ENCODE measurements at regions not wholly inside any gene's neighbourhood (a gene's known extent, or its start where the extent isn't known, plus 50 kb on each side); places are given as distances from the start of the nearest gene placed in this dataset.

DNA sequence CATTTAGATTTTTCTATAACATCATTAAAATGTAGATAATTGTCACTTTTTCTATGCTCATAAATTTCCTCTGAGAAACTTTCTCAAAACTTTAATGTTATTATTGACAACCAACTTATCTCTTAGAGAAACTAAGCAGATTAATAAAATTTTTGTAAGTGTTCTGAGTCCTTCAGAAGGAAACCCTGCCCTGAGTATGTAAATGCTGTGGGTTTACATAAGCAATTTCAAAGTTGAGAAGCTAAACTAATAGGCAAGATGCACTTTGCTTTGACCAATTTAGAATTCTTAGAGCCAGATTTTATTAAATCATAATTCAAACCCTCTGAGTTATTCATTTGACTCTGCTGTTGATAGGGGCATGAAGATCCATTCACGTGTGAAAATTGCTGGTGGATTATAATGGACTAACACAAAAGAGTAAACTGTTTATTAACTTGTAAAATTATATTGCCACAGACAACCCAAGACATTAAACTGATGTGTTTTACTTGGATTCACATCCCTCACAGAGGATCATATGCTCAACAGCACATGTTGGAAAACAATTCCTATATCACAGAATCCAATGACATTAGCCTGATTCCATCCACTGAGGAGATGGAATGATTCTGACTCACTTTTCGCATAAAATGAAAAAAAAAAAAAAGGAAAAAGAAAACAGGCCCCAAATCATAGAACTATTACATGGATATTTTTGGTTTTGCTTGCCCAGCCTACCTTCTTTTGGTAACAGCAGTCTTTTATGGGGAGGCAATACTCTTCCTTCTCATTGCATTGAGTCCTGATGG lies 453.7 kb upstream of the HTR2A start:
- POLR2A ChIA-PET = no interaction called here
- Histone ChIP-seq H3K36me3 (replicated peaks in 1 of 2; ENCODE audit: control insufficient read depth in 1 of 2, insufficient read depth in 2 of 2, low read length in 2 of 2) (no peaks in the 10 kb centered on the region), H3K9me3 (ENCODE audit: low read length) (peaks cover under 1% of the 10 kb centered on the region; the same call in 1 of the 2 replicates), H4K20me1 (ENCODE audit: insufficient read depth, low read length) (no peaks in the 10 kb centered on the region), H3K4me2 (ENCODE audit: low read depth, low read length) (no peak overlapping the region), H3K27me3 (ENCODE audit: control insufficient read depth in 1 of 2, insufficient read depth in 2 of 2, low read length in 2 of 2) (no peaks in the 10 kb centered on the region; a peak in 1 of 5 replicates), H2AFZ (ENCODE audit: low read length) (no peak overlapping the region), H3K9ac (ENCODE audit: insufficient read depth, low read depth, low read length) (no peak overlapping the region), H3K4me3 (replicated peaks in 1 of 3; ENCODE audit: insufficient read depth in 1 of 3, low read depth in 2 of 3, low read length in 3 of 3) (no peak overlapping the region), H3K27ac (ENCODE audit: extremely low read length, insufficient read depth, low read length) (no peak overlapping the region), H3K4me1 (ENCODE audit: insufficient read depth, low read length) (no peaks in the 10 kb centered on the region), H3K79me2 (ENCODE audit: insufficient read depth, low read length) (no peaks in the 10 kb centered on the region)
- in situ Hi-C loops (cut with HindIII; ENCODE audit: extremely low pct_ligation_motif_present, low pct_unique_long_range_greater_than_20kb) = no loop called here
- no peak for DNase-seq (ENCODE audit: low spot score)
- TF ChIP-seq TOE1 (CRISPR knock-in tag; IDR thresholded peaks at IDR 0.05) = no peak
- TF ChIP-seq CBX2 (IDR thresholded peaks at IDR 0.05; ENCODE audit: low read depth, low read length) = no peak
- no peak for TF ChIP-seq CBX2 (CRISPR knock-in tag; IDR thresholded peaks at IDR 0.05; ENCODE audit: low read depth)
- no peak for TF ChIP-seq ZFP82 (CRISPR knock-in tag; IDR thresholded peaks at IDR 0.05; ENCODE audit: borderline replicate concordance)
- TF ChIP-seq ZNF282 (IDR thresholded peaks at IDR 0.05; ENCODE audit: partially characterized antibody) = no peak
- no peak for TF ChIP-seq ZNF777 (CRISPR knock-in tag; IDR thresholded peaks at IDR 0.05)
- no peak for TF ChIP-seq CEBPB (IDR thresholded peaks at IDR 0.05; ENCODE audit: borderline replicate concordance, low read depth, low read length)
- TF ChIP-seq BCL6 (CRISPR knock-in tag; IDR thresholded peaks at IDR 0.05) = no peak
- TF ChIP-seq ZNF720 (CRISPR knock-in tag; IDR thresholded peaks at IDR 0.05) = no peak
- TF ChIP-seq NAIF1 (CRISPR knock-in tag; IDR thresholded peaks at IDR 0.05; ENCODE audit: borderline replicate concordance) = no peak
- TF ChIP-seq SETDB1 (CRISPR knock-in tag; IDR thresholded peaks at IDR 0.05; ENCODE audit: borderline replicate concordance) = no peak
- no peak for TF ChIP-seq ZNF567 (CRISPR knock-in tag; IDR thresholded peaks at IDR 0.05; ENCODE audit: borderline replicate concordance)
- TF ChIP-seq ZNF644 (CRISPR knock-in tag; IDR thresholded peaks at IDR 0.05; ENCODE audit: low read depth) = no peak
- no peak for TF ChIP-seq ZNF7 (CRISPR knock-in tag; IDR thresholded peaks at IDR 0.05)
- TF ChIP-seq MLX (CRISPR knock-in tag; IDR thresholded peaks at IDR 0.05) = no peak
- no peak for TF ChIP-seq ZNF503 (CRISPR knock-in tag; IDR thresholded peaks at IDR 0.05)
- 0% methylated on average over 2 of the region's 2 CpGs for WGBS (ENCODE audit: low lambda C conversion rate)
- FAIRE-seq = no peak
- no peak for ATAC-seq
- BruUV-seq (replicated peaks) = no TSS peak
- intact Hi-C loops (cut with micrococcal nuclease; ENCODE audit: unreplicated experiment) = no loop called here
- CTCF ChIA-PET (ENCODE audit: low intra/inter-chr PET ratio, low total read pairs) = no interaction called here

Data from HepG2 (cell line).